Osteoblast (primary cell): ENCODE measurements at regions not wholly inside any gene's neighbourhood (a gene's known extent, or its start where the extent isn't known, plus 50 kb on each side); places are given as distances from the start of the nearest gene placed in this dataset.
A peak's percentile ranks its signal among the peaks of the same experiment; 100 is the strongest.

Experiments
- DNase-seq: peaks from one replicate; pipeline ENCODE4 v3.0.0; 2011; ENCODE audit warnings: low spot score, mixed read lengths; ENCODE audit not compliant: insufficient read length; ENCODE audit errors: missing footprints
- H2AFZ ChIP-seq: 2 replicates; pipeline ENCODE4 v1.6.0; 2011; ENCODE audit warnings: mild to moderate bottlenecking, low read length
- H3K27ac ChIP-seq: 2 replicates; pipeline ENCODE4 v1.5.1; 2011; ENCODE audit warnings: mild to moderate bottlenecking, low read depth, low read length, moderate library complexity
- H3K27me3 ChIP-seq: 2 replicates; pipeline ENCODE4 v1.6.0; 2012; ENCODE audit warnings: mild to moderate bottlenecking, control low read depth, inconsistent platforms, low read length, moderate library complexity; ENCODE audit not compliant: insufficient read depth
- H3K36me3 ChIP-seq: 2 replicates; pipeline ENCODE4 v1.5.1; 2011; ENCODE audit warnings: mild to moderate bottlenecking, low read length, control low read depth, moderate library complexity; ENCODE audit not compliant: insufficient read depth
- H3K4me1 ChIP-seq: 2 replicates; pipeline ENCODE4 v1.5.1; 2011; ENCODE audit warnings: mild to moderate bottlenecking, low read length, control low read depth, moderate library complexity; ENCODE audit not compliant: insufficient read depth
- H3K4me2 ChIP-seq: 2 replicates; pipeline ENCODE4 v1.6.0; 2011; ENCODE audit warnings: mild to moderate bottlenecking, low read length; ENCODE audit not compliant: insufficient read depth
- H3K4me3 ChIP-seq: fragments of 200-600 bp; sonication (generic); 3 replicates; pipeline ENCODE4 v1.5.1; 2012; ENCODE audit warnings: mild to moderate bottlenecking, low read length, inconsistent platforms; ENCODE audit not compliant: insufficient read depth
- H3K79me2 ChIP-seq: 2 replicates; pipeline ENCODE4 v1.6.0; 2012; ENCODE audit warnings: mild to moderate bottlenecking, low read length, control low read depth, inconsistent platforms; ENCODE audit not compliant: insufficient read depth
- H3K9me3 ChIP-seq: 2 replicates; pipeline ENCODE4 v1.5.1; 2011; ENCODE audit warnings: low read depth, low read length, control low read depth
- H4K20me1 ChIP-seq: 2 replicates; pipeline ENCODE4 v1.6.0; 2012; ENCODE audit warnings: mild to moderate bottlenecking, low read length, control low read depth; ENCODE audit not compliant: insufficient read depth
- TF ChIP-seq, protein P1 (sequence below): IDR thresholded peaks from 2 replicates; pipeline ENCODE4 v1.5.1; 2011; ENCODE audit warnings: mild to moderate bottlenecking, low read depth, low read length, moderate library complexity; ENCODE audit errors: extremely low read depth

DNA sequence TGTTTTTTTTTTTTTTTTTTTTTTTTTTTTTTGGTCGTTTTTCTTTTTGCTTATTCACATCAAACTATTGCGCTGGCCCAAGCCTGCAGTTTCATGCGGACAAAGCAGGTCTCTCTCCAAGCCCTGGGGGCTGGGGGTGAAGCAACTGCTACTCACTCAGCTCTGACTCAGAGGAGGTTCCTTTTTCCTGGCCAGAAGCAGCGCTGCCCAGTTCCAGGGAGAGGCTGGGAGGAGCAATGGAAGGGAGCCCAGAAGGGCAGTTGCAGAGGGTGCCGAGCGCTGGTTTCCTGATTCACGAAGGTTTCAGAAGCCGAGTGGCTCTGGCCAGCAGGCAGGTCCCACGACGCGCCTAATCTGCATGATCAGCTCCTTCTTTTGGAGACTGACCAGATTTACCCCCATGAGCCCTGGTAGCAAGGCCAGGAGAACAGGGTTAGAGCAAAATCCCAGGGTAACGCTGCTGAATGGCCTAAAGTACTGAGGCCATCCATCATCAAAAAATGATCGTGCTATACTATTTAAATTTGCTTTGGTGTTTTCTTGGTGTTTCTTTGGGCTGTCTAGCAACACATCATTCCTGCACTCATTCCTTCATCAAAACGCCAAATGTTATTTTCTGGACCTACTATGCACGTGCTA, 144.7 kb upstream of the SOX9 start:
- H3K4me3 ChIP-seq: peak overlapping the region; percentile 56
- peak overlapping the region; percentile 90 for H3K27ac ChIP-seq
- H3K4me2 ChIP-seq: peak overlapping the region; percentile 97

DNA sequence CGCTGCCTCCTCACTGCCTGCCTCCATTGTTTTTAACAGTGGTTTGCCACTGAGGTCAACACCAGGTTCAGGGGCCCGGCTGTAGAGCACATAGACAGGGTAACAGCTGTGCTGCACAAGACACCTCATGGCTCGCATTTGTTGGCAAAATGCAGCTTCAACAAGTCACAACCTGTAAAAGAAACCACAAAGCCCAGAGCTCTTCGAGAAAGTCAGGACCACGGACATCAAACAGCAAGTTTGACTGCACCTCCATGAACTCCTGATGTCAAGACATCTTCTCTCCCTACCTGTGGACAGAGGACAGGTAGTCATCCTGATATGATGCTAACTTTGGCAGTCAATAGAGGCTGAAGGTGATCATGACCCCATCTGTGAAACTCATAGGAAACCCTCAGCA, 142.4 kb upstream of the SOX9 start:
- TF ChIP-seq, protein P1, sequence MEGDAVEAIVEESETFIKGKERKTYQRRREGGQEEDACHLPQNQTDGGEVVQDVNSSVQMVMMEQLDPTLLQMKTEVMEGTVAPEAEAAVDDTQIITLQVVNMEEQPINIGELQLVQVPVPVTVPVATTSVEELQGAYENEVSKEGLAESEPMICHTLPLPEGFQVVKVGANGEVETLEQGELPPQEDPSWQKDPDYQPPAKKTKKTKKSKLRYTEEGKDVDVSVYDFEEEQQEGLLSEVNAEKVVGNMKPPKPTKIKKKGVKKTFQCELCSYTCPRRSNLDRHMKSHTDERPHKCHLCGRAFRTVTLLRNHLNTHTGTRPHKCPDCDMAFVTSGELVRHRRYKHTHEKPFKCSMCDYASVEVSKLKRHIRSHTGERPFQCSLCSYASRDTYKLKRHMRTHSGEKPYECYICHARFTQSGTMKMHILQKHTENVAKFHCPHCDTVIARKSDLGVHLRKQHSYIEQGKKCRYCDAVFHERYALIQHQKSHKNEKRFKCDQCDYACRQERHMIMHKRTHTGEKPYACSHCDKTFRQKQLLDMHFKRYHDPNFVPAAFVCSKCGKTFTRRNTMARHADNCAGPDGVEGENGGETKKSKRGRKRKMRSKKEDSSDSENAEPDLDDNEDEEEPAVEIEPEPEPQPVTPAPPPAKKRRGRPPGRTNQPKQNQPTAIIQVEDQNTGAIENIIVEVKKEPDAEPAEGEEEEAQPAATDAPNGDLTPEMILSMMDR: no peak
- Histone ChIP-seq H2AFZ (no peak overlapping the region), H3K4me2 (no peak overlapping the region), H3K9me3 (no peaks in the 10 kb centered on the region), H3K27ac (no peak overlapping the region), H3K4me3 (no peak overlapping the region), H3K27me3 (no peaks in the 10 kb centered on the region), H4K20me1 (no peaks in the 10 kb centered on the region), H3K79me2 (no peaks in the 10 kb centered on the region), H3K4me1 (peaks cover 21% of the 10 kb centered on the region), H3K36me3 (no peaks in the 10 kb centered on the region)
- DNase-seq: no peak

More for the DNA sequence above, 144.7 kb upstream of the SOX9 start:
- TF ChIP-seq, protein P1: no peak
- H3K9me3 ChIP-seq: no peaks in the 10 kb centered on the region
- DNase-seq: peak; percentile 94
- no peaks in the 10 kb centered on the region for H3K36me3 ChIP-seq
- peak overlapping the region; percentile 92 for H2AFZ ChIP-seq
- H3K4me1 ChIP-seq: peaks cover 21% of the 10 kb centered on the region
- H4K20me1 ChIP-seq: no peaks in the 10 kb centered on the region
- no peaks in the 10 kb centered on the region for H3K79me2 ChIP-seq
- H3K27me3 ChIP-seq: no peaks in the 10 kb centered on the region

DNA sequence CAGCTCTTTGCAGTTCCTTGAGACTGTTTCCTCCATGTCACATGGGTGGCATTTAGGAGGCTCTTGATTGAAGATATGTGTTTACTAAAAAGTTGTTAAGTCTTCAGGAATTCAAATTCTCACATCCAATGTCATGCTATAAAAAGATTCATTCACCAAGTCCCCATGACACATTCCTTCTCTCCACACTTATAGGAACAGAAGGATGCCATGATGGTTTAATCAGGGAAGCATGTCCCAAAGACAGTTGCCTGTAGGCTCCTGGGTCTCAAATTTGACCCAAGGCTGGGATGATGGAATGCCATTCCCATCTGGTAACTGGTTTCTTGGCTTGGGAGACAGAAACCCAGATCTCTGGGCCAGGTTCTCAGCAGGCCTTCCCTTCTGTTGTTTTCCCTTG, 140.6 kb upstream of the SOX9 start:
- TF ChIP-seq, protein P1: no peak
- H3K36me3 ChIP-seq: no peaks in the 10 kb centered on the region
- no peaks in the 10 kb centered on the region for H3K27me3 ChIP-seq
- DNase-seq: no peak
- no peak overlapping the region for H3K4me2 ChIP-seq
- no peaks in the 10 kb centered on the region for H3K79me2 ChIP-seq
- H3K4me1 ChIP-seq: peaks cover 13% of the 10 kb centered on the region
- no peaks in the 10 kb centered on the region for H3K9me3 ChIP-seq
- H2AFZ ChIP-seq: no peak overlapping the region
- H3K27ac ChIP-seq: no peak overlapping the region
- no peaks in the 10 kb centered on the region for H4K20me1 ChIP-seq
- H3K4me3 ChIP-seq: no peak overlapping the region

DNA sequence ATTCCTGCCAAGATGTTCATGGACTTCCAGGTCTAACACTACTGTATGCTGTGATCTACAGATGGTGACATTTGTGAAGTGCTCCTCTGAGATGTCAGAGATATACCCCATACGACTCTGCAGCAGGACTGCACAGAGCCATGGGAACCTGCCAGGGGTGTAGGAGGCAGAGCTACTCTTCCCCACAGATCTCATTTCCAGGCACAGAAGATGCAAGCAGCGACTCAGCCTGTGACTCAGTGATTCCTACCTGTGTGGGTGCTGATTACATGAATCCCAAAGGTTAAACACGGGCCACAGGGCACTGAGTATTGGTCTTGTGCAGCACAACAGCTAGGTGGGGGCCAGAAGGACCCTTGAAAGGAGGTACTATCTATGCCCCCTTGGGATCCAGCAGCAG, 137.0 kb upstream of the SOX9 start:
- Histone ChIP-seq H3K9me3 (no peaks in the 10 kb centered on the region), H3K36me3 (no peaks in the 10 kb centered on the region), H3K27me3 (no peaks in the 10 kb centered on the region), H4K20me1 (no peaks in the 10 kb centered on the region), H3K4me1 (peaks cover 12% of the 10 kb centered on the region), H3K27ac (no peak overlapping the region), H3K79me2 (no peaks in the 10 kb centered on the region), H2AFZ (no peak overlapping the region), H3K4me3 (no peak overlapping the region), H3K4me2 (no peak overlapping the region)
- TF ChIP-seq, protein P1: no peak
- no peak for DNase-seq
